HepG2 (cell line): ENCODE measurements at regions not wholly inside any gene's neighbourhood (a gene's known extent, or its start where the extent isn't known, plus 50 kb on each side); places are given as distances from the start of the nearest gene placed in this dataset.

ENCODE experiments used
- BCLAF1 ChIP-seq: fragments of 450-650 bp; IDR thresholded peaks from 2 replicates; pipeline ENCODE4 v1.6.1; 2017; ENCODE audit warnings: mild to moderate bottlenecking
- CTCF ChIP-seq: sonication (generic); formaldehyde crosslinking; IDR thresholded peaks from 2 replicates; pipeline ENCODE4 v1.5.0; 2020; ENCODE audit warnings: mild to moderate bottlenecking, missing genetic modification reagents, moderate library complexity
- EZH2 ChIP-seq: conservative IDR thresholded peaks from 2 replicates; pipeline ENCODE4 v1.6.1; 2012; ENCODE audit warnings: mild to moderate bottlenecking, low read depth, low read length, moderate library complexity
- GTF3A ChIP-seq: sonication (generic); formaldehyde crosslinking; conservative IDR thresholded peaks from 2 replicates; pipeline ENCODE4 v1.4.0; 2020; ENCODE audit warnings: mild to moderate bottlenecking, missing genetic modification reagents
- HMGXB4 ChIP-seq, 2 experiments: sonication (generic) in 1 of 2; formaldehyde crosslinking in 1 of 2; IDR thresholded peaks; 2 replicates each; pipeline versions ENCODE4 v1.4.0 to v1.6.1; 2018 to 2020; ENCODE audit warnings: missing genetic modification reagents in 2 of 2, borderline replicate concordance in 1 of 2, low read depth in 1 of 2, mild to moderate bottlenecking in 1 of 2, missing biosample characterization in 1 of 2
- MEIS2 ChIP-seq: sonication (generic); formaldehyde crosslinking; IDR thresholded peaks from 2 replicates; pipeline ENCODE4 v1.9.0; 2021; ENCODE audit warnings: mild to moderate bottlenecking, missing genetic modification reagents
- MYNN ChIP-seq: sonication (generic); formaldehyde crosslinking; IDR thresholded peaks from 2 replicates; pipeline ENCODE4 v1.4.0; 2020; ENCODE audit warnings: mild to moderate bottlenecking, low read depth, missing genetic modification reagents
- PHF20 ChIP-seq: sonication (generic); formaldehyde crosslinking; IDR thresholded peaks from 2 replicates; pipeline ENCODE4 v1.5.0; 2020; ENCODE audit warnings: mild to moderate bottlenecking, missing genetic modification reagents
- PRMT3 ChIP-seq: sonication (generic); formaldehyde crosslinking; IDR thresholded peaks from 2 replicates; pipeline ENCODE4 v1.8.1; 2022; ENCODE audit warnings: low read depth, mild to moderate bottlenecking, moderate library complexity, missing genetic modification reagents, borderline replicate concordance
- ZBTB37 ChIP-seq: sonication (generic); formaldehyde crosslinking; IDR thresholded peaks from 2 replicates; pipeline ENCODE4 v1.4.0; 2020; ENCODE audit warnings: mild to moderate bottlenecking, missing genetic modification reagents
- ZFP91 ChIP-seq: sonication (generic); formaldehyde crosslinking; IDR thresholded peaks from 2 replicates; pipeline ENCODE4 v1.9.0; 2022; ENCODE audit warnings: missing genetic modification reagents, mild to moderate bottlenecking, borderline replicate concordance
- ZNF513 ChIP-seq: sonication (generic); formaldehyde crosslinking; conservative IDR thresholded peaks from 2 replicates; pipeline ENCODE4 v1.5.0; 2020; ENCODE audit warnings: missing genetic modification reagents
- ZNF619 ChIP-seq: sonication (generic); formaldehyde crosslinking; IDR thresholded peaks from 2 replicates; pipeline ENCODE4 v1.4.0; 2020; ENCODE audit warnings: mild to moderate bottlenecking, missing genetic modification reagents
- ZNF670 ChIP-seq: sonication (generic); formaldehyde crosslinking; IDR thresholded peaks from 2 replicates; pipeline ENCODE4 v1.8.0; 2022; ENCODE audit warnings: mild to moderate bottlenecking, missing genetic modification reagents, borderline replicate concordance

GRCh38 chr6:151675746-151676459 lies 131.6 kb upstream of the ESR1 start (continued):
- TF ChIP-seq ZNF619 (CRISPR knock-in tag): peak; percentile 67; the same call in 1 of the 2 replicates
- TF ChIP-seq GTF3A (CRISPR knock-in tag): no peak
- no peak for TF ChIP-seq MYNN
- TF ChIP-seq ZNF670 (CRISPR knock-in tag): 0 out of 2 replicates have a peak, but pooled peaks have one; percentile 34
- TF ChIP-seq HMGXB4 (CRISPR knock-in tag; IDR thresholded peaks at IDR 0.05; ENCODE audit: borderline replicate concordance in 1 of 2, low read depth in 1 of 2): peak; percentile 59 to 61; a peak in 3 of 4 replicates
- TF ChIP-seq ZFP91: peak; percentile 52
- no peak for TF ChIP-seq ZNF513 (CRISPR knock-in tag)
- no peak for TF ChIP-seq BCLAF1
- TF ChIP-seq PRMT3: no peak
- no peak for TF ChIP-seq ZBTB37
- TF ChIP-seq EZH2: no peak
- no peak for TF ChIP-seq PHF20 (CRISPR knock-in tag)
- no peak for TF ChIP-seq MEIS2 (CRISPR knock-in tag)
- TF ChIP-seq CTCF (CRISPR knock-in tag): peak; percentile 98
